Astrocyte (in vitro differentiated cells and primary cell): ENCODE measurements at regions not wholly inside any gene's neighbourhood (a gene's known extent, or its start where the extent isn't known, plus 50 kb on each side); places are given as distances from the start of the nearest gene placed in this dataset.
A peak's percentile ranks its signal among the peaks of the same experiment; 100 is the strongest.

Experiments
- DNase-seq: peaks from one replicate; pipeline ENCODE4 v3.0.0-alpha.2; 2010; ENCODE audit warnings: low read depth
- FAIRE-seq: peaks from 2 replicates; lab custom pipeline; 2011; peaks lifted over from hg19 to GRCh38; lab: Jason Lieb, UNC
- H2AFZ ChIP-seq: 2 replicates; pipeline ENCODE4 v1.6.0; 2012; ENCODE audit warnings: low read depth, low read length, inconsistent platforms
- H3K27ac ChIP-seq: 2 replicates; pipeline ENCODE4 v1.5.1; 2011; ENCODE audit warnings: low read depth, low read length, inconsistent platforms
- H3K27me3 ChIP-seq: 2 replicates; pipeline ENCODE4 v1.6.0; 2011; ENCODE audit warnings: low read length, inconsistent platforms; ENCODE audit not compliant: insufficient read depth
- H3K36me3 ChIP-seq: 2 replicates; pipeline ENCODE4 v1.5.1; 2011; ENCODE audit warnings: low read length, inconsistent platforms; ENCODE audit not compliant: insufficient read depth
- H3K4me1 ChIP-seq: 2 replicates; pipeline ENCODE4 v1.5.1; 2011; ENCODE audit warnings: low read length, inconsistent platforms; ENCODE audit not compliant: insufficient read depth
- H3K4me2 ChIP-seq: 2 replicates; pipeline ENCODE4 v1.6.0; 2012; ENCODE audit warnings: low read length, inconsistent platforms
- H3K4me3 ChIP-seq: 2 replicates; pipeline ENCODE4 v1.5.1; 2011; ENCODE audit warnings: low read depth, mild to moderate bottlenecking, low read length, inconsistent platforms; ENCODE audit not compliant: insufficient read depth
- H3K79me2 ChIP-seq: 2 replicates; pipeline ENCODE4 v1.6.0; 2012; ENCODE audit warnings: mild to moderate bottlenecking, low read length, inconsistent platforms; ENCODE audit not compliant: insufficient read depth
- H3K9ac ChIP-seq: 2 replicates; pipeline ENCODE4 v1.6.0; 2012; ENCODE audit warnings: mild to moderate bottlenecking, low read length, inconsistent platforms
- H3K9me3 ChIP-seq: 2 replicates; pipeline ENCODE4 v1.5.1; 2012; ENCODE audit warnings: low read depth, mild to moderate bottlenecking, low read length, inconsistent platforms; ENCODE audit not compliant: insufficient read depth
- H4K20me1 ChIP-seq: 2 replicates; pipeline ENCODE4 v1.6.0; 2012; ENCODE audit warnings: low read length, inconsistent platforms; ENCODE audit not compliant: insufficient read depth
- H3K27ac Mint-ChIP-seq: one replicate; pipeline ENCODE4 v1.8.0; 2021; ENCODE audit warnings: mild to moderate bottlenecking, mixed read lengths; ENCODE audit not compliant: unreplicated experiment
- H3K27me3 Mint-ChIP-seq: one replicate; pipeline ENCODE4 v1.8.0; 2021; ENCODE audit warnings: low read depth, mixed read lengths; ENCODE audit not compliant: unreplicated experiment
- H3K36me3 Mint-ChIP-seq: one replicate; pipeline ENCODE4 v1.8.0; 2021; ENCODE audit warnings: low read depth, mixed read lengths; ENCODE audit not compliant: unreplicated experiment
- H3K4me1 Mint-ChIP-seq: one replicate; pipeline ENCODE4 v1.8.0; 2021; ENCODE audit warnings: low read depth, mixed read lengths; ENCODE audit not compliant: unreplicated experiment
- H3K4me3 Mint-ChIP-seq: one replicate; pipeline ENCODE4 v1.8.0; 2021; ENCODE audit warnings: mild to moderate bottlenecking, moderate library complexity, mixed read lengths; ENCODE audit not compliant: unreplicated experiment
- H3K9me3 Mint-ChIP-seq: one replicate; pipeline ENCODE4 v1.8.0; 2021; ENCODE audit warnings: mild to moderate bottlenecking, mixed read lengths; ENCODE audit not compliant: unreplicated experiment
- CTCF ChIP-seq: IDR thresholded peaks from 2 replicates; pipeline ENCODE4 v1.5.1; 2011; ENCODE audit warnings: low read depth, mild to moderate bottlenecking, inconsistent platforms, low read length, moderate library complexity; ENCODE audit not compliant: insufficient read depth
- EZH2 ChIP-seq: IDR thresholded peaks from 2 replicates; pipeline ENCODE4 v1.6.1; 2012; ENCODE audit warnings: mild to moderate bottlenecking, low read length, inconsistent platforms; ENCODE audit not compliant: insufficient read depth

GRCh38 chr5:175257128-175257846 is 186.7 kb downstream of the DRD1 start:
- FAIRE-seq = no peak
- no peak overlapping the region for H3K27ac Mint-ChIP-seq
- Histone ChIP-seq H3K9me3 (no peaks in the 10 kb centered on the region), H3K4me1 (peaks cover 21% of the 10 kb centered on the region), H3K27ac (no peak overlapping the region), H3K9ac (no peak overlapping the region), H3K27me3 (no peaks in the 10 kb centered on the region), H4K20me1 (no peaks in the 10 kb centered on the region), H3K4me2 (no peak overlapping the region), H3K36me3 (no peaks in the 10 kb centered on the region), H3K79me2 (no peaks in the 10 kb centered on the region), H3K4me3 (no peak overlapping the region), H2AFZ (no peak overlapping the region)
- no peak for TF ChIP-seq EZH2
- TF ChIP-seq CTCF = no peak
- no peaks in the 10 kb centered on the region for H3K36me3 Mint-ChIP-seq
- H3K27me3 Mint-ChIP-seq = no peaks in the 10 kb centered on the region
- DNase-seq = no peak
- H3K9me3 Mint-ChIP-seq = peaks cover 2% of the 10 kb centered on the region
- no peak overlapping the region for H3K4me3 Mint-ChIP-seq
- peaks cover 35% of the 10 kb centered on the region for H3K4me1 Mint-ChIP-seq

GRCh38 chr5:175254155-175254554 is 189.8 kb downstream of the DRD1 start:
- FAIRE-seq (peak; percentile 50), DNase-seq (peak; percentile 84)
- Histone ChIP-seq H3K36me3 (no peaks in the 10 kb centered on the region), H3K4me3 (no peak overlapping the region), H3K4me2 (peak overlapping the region; percentile 73), H3K9ac (no peak overlapping the region), H3K27me3 (no peaks in the 10 kb centered on the region), H2AFZ (peak overlapping the region; percentile 48), H4K20me1 (no peaks in the 10 kb centered on the region), H3K9me3 (no peaks in the 10 kb centered on the region), H3K79me2 (no peaks in the 10 kb centered on the region), H3K27ac (peak overlapping the region; percentile 20), H3K4me1 (peaks cover 30% of the 10 kb centered on the region)
- Mint-ChIP-seq H3K4me3 (no peak overlapping the region), H3K27ac (no peak overlapping the region), H3K27me3 (no peaks in the 10 kb centered on the region), H3K36me3 (no peaks in the 10 kb centered on the region), H3K4me1 (peaks cover 25% of the 10 kb centered on the region), H3K9me3 (peaks cover 2% of the 10 kb centered on the region)
- TF ChIP-seq EZH2 (no peak), CTCF (no peak)

GRCh38 chr5:175253597-175253996 is 190.4 kb downstream of the DRD1 start:
- H3K27ac ChIP-seq = peak overlapping the region; percentile 20
- Mint-ChIP-seq H3K4me3 (no peak overlapping the region), H3K4me1 (peaks cover 25% of the 10 kb centered on the region), H3K27ac (no peak overlapping the region), H3K36me3 (peaks cover 2% of the 10 kb centered on the region), H3K9me3 (peaks cover 2% of the 10 kb centered on the region), H3K27me3 (peaks cover 1% of the 10 kb centered on the region)
- FAIRE-seq (no peak), DNase-seq (peak; percentile 10)
- peak overlapping the region; percentile 73 for H3K4me2 ChIP-seq
- H3K36me3 ChIP-seq = no peaks in the 10 kb centered on the region
- H3K79me2 ChIP-seq = no peaks in the 10 kb centered on the region
- no peaks in the 10 kb centered on the region for H3K27me3 ChIP-seq
- no peaks in the 10 kb centered on the region for H3K9me3 ChIP-seq
- peaks cover 30% of the 10 kb centered on the region for H3K4me1 ChIP-seq
- H2AFZ ChIP-seq = peak overlapping the region; percentile 48
- H3K4me3 ChIP-seq = no peak overlapping the region
- H3K9ac ChIP-seq = no peak overlapping the region
- no peaks in the 10 kb centered on the region for H4K20me1 ChIP-seq
- no peak for TF ChIP-seq EZH2
- no peak for TF ChIP-seq CTCF
